Erythroblast (primary cell): ENCODE measurements at regions not wholly inside any gene's neighbourhood (a gene's known extent, or its start where the extent isn't known, plus 50 kb on each side); places are given as distances from the start of the nearest gene placed in this dataset.

Experiments used
- DNase-seq, 2 experiments: peaks; one replicate each; lab custom pipeline; 2025; lab: John Stamatoyannopoulos, UW
- GATA1 ChIP-seq: IDR thresholded peaks from 2 replicates; pipeline ENCODE4 v1.6.1; 2011; ENCODE audit warnings: low read depth, mild to moderate bottlenecking, control low read depth, low read length, moderate library complexity
- POLR2A ChIP-seq: IDR thresholded peaks from 2 replicates; pipeline ENCODE4 v1.6.1; 2011; ENCODE audit warnings: mild to moderate bottlenecking, low read length

DNA sequence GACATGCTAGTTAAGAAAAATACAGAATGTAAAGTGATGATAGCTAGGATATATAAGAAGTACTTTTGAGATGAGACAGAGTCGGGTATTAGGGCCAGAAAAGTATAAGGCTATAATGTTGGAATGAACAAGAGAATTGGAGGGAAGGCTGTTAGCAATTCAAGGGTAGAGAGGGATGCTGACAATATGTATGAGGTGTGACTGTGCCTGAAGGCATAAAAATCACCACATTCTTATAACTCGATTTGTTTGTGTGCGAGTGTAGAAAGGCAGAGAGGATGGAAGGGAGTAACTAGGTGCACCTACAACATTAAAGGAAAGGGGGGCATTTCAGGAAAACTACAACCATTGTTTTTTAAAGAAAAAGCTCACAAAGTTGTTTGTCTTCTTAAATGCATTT is 86.0 kb downstream of the FAT4 start:
- TF ChIP-seq POLR2A (no peak), GATA1 (no peak)
- no peak for DNase-seq

GRCh38 chr4:125401784-125402183 is 87.0 kb downstream of the FAT4 start:
- DNase-seq, result no peak
- TF ChIP-seq POLR2A, result no peak

- TF ChIP-seq GATA1, result no peak
- TF ChIP-seq POLR2A, result no peak
- DNase-seq, result no peak
Observed at GRCh38 chr4:125420526-125420925, 105.8 kb downstream of the FAT4 start.

DNA sequence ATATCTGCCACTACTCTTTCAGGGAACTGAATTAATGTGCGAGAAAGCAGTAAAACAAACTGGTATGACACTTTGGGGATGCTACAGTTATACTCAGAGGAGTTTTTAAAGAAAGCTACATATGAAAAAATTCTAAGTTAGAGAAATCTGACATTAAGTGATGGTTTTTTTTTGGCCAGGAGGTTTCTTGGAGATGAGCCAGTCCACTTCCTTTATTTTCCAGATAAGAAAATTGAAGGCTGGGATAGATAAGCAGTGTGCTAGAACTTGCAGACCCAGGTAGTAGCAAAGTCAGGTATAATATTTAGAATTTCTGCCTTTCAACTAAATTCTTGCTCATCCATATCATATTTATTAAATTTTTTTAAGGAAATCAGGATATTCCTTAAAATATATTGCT is 106.8 kb downstream of the FAT4 start:
- TF ChIP-seq POLR2A, result no peak
- no peak for DNase-seq

DNA sequence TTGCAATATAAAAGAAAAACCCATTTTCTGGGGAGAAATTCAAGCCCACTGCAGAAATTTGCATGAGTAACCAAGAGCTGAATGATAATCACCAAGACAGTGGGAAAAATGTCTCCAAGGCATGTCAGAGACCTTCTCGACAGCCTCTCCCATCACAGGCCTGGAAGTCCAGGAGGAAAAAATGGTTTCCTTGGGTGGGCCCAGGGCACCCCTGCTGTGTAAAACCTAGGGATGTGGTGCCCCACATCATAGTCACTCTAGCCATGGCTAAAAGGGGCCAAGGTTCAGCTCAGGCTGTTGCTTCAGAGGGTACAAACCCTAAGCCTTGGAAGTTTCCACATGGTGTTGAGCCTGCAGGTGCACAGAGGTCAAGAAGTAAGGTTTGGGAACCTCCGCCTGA is 108.4 kb downstream of the FAT4 start:
- DNase-seq, result no peak
- no peak for TF ChIP-seq POLR2A
- TF ChIP-seq GATA1, result no peak

- TF ChIP-seq POLR2A (no peak), GATA1 (no peak)
- DNase-seq, result no peak
Observed at GRCh38 chr4:125428832-125429231, 114.1 kb downstream of the FAT4 start.

- no peak for TF ChIP-seq POLR2A
- TF ChIP-seq GATA1, result no peak
- DNase-seq, result no peak
Observed at GRCh38 chr4:125430086-125430485, 115.3 kb downstream of the FAT4 start.

DNA sequence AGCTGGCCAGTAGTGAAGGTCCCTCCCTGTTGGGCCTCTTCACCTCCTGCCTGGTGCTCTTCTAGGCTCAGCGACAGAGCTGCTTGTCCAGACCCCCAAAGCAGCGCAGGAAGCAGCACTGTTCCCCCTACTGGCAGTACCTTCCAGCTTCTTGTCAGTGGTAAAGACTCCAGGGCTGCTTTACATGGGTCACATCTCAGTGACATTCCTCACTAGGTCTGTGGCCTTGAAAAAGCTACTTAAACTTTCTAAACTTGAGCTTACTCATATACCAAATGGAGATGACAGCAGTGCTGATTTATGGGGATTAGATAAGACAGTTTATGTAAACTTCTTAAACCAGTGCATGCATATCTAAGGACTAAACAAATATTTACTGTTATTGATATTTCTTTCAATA is 117.3 kb downstream of the FAT4 start:
- TF ChIP-seq GATA1, result no peak
- TF ChIP-seq POLR2A, result no peak
- DNase-seq, result no peak

DNA sequence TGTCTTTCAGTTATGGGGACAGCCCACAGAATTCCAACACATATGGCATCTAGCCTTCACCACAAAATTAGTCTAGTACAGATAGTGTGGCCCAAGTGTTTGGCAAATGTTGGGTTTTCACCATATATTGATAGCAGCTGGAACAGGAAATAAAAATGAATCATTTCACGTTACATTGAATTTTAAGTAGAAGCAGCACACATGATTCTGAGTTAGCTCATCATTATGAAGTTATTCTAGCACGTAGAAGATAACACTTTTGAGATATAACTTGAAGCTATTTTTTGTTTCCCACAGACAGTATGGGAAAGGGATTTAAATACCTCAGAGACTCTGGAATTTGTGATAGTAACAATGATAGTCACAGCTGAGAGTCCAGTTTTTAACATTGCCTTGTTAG is 118.7 kb downstream of the FAT4 start:
- TF ChIP-seq GATA1 (no peak), POLR2A (no peak)
- DNase-seq, result no peak

- no peak for DNase-seq
- TF ChIP-seq GATA1, result no peak
- no peak for TF ChIP-seq POLR2A
Observed at GRCh38 chr4:125434136-125434535, 119.4 kb downstream of the FAT4 start.

- DNase-seq, result no peak
- TF ChIP-seq GATA1, result no peak
- no peak for TF ChIP-seq POLR2A
Observed at GRCh38 chr4:125440814-125441213, 126.1 kb downstream of the FAT4 start.

DNA sequence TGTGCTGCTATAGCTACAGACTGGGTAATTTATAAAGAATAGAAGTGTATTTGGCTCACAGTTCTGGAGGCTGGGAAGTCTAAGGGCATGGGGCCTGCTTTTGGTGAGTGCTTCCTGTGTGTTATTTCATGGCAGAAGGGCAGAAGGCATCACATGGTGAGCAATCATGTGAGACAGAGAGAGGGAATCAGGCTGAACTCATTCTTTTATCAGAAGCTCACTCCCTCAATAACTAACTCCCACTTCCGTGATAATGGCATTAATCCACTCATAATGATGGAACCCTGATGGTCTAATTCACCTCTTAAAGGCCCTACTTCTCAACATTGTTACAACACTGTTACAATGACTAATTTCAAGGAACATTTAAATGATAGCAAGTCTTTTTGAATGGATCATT is 129.4 kb downstream of the FAT4 start:
- DNase-seq, result no peak
- TF ChIP-seq POLR2A (no peak), GATA1 (no peak)

DNA sequence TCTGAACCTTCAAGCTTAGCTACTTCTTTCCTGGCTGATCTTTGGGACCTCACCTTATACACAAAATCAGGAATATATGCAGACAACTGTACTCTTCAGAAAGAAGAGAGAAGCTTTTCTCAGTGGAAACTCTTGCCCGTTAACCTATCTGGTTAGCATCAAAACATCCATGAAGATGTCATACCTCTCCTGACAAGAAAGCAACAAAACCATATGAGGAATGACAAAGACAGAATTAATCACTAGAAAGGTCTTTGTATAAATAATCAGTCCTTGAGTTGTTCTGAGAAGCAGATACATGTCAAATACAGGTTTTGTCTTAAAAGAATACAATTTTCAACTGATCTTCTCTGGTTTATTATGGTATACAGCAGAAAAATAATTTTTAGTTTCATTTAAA is 130.8 kb downstream of the FAT4 start:
- TF ChIP-seq POLR2A (no peak), GATA1 (no peak)
- DNase-seq, result no peak

GRCh38 chr4:125447551-125448290 is 133.0 kb downstream of the FAT4 start:
- TF ChIP-seq POLR2A (no peak), GATA1 (no peak)
- DNase-seq, result no peak

- TF ChIP-seq GATA1, result no peak
- TF ChIP-seq POLR2A, result no peak
- DNase-seq, result no peak
Observed at GRCh38 chr4:125456075-125456474, 141.3 kb downstream of the FAT4 start.
